Astrocyte (in vitro differentiated cells and primary cell): ENCODE measurements at regions not wholly inside any gene's neighbourhood (a gene's known extent, or its start where the extent isn't known, plus 50 kb on each side); places are given as distances from the start of the nearest gene placed in this dataset.

Experiments used
- EZH2 ChIP-seq: IDR thresholded peaks from 2 replicates; pipeline ENCODE4 v1.6.1; 2012; ENCODE audit warnings: mild to moderate bottlenecking, low read length, inconsistent platforms; ENCODE audit not compliant: insufficient read depth
- TF ChIP-seq, protein P1 (sequence below): IDR thresholded peaks from 2 replicates; pipeline ENCODE4 v1.5.1; 2011; ENCODE audit warnings: low read depth, mild to moderate bottlenecking, inconsistent platforms, low read length, moderate library complexity; ENCODE audit not compliant: insufficient read depth

DNA sequence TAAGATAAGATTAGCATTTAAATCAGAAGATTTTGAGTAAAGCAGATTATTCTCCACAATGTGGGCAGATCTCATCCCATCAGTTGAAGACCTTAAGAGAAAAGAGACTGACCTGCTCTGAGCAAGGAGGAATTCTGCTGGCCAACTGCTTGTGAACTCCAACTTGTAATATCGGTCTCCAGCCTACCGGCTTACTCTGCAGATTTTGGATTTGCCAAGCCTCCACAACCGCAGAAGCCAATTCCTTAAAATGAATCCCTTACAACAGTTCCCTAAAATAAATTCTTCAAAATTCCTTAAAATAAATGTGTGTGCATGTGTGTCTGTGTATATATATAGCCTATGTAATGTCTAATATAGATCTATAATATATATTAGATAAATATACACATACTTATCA is 107.4 kb upstream of the KLF13 start:
- TF ChIP-seq, protein P1, sequence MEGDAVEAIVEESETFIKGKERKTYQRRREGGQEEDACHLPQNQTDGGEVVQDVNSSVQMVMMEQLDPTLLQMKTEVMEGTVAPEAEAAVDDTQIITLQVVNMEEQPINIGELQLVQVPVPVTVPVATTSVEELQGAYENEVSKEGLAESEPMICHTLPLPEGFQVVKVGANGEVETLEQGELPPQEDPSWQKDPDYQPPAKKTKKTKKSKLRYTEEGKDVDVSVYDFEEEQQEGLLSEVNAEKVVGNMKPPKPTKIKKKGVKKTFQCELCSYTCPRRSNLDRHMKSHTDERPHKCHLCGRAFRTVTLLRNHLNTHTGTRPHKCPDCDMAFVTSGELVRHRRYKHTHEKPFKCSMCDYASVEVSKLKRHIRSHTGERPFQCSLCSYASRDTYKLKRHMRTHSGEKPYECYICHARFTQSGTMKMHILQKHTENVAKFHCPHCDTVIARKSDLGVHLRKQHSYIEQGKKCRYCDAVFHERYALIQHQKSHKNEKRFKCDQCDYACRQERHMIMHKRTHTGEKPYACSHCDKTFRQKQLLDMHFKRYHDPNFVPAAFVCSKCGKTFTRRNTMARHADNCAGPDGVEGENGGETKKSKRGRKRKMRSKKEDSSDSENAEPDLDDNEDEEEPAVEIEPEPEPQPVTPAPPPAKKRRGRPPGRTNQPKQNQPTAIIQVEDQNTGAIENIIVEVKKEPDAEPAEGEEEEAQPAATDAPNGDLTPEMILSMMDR, result no peak
- TF ChIP-seq EZH2, result no peak
